ENCODE measurements at regions not wholly inside any gene's neighbourhood (a gene's known extent, or its start where the extent isn't known, plus 50 kb on each side); places are given as distances from the start of the nearest gene placed in this dataset.
"Not testable (repeated sequence)": the region's sequence is repeated elsewhere in the genome, so short reads cannot be mapped to it uniquely, and the experiment has no call there.

DNA sequence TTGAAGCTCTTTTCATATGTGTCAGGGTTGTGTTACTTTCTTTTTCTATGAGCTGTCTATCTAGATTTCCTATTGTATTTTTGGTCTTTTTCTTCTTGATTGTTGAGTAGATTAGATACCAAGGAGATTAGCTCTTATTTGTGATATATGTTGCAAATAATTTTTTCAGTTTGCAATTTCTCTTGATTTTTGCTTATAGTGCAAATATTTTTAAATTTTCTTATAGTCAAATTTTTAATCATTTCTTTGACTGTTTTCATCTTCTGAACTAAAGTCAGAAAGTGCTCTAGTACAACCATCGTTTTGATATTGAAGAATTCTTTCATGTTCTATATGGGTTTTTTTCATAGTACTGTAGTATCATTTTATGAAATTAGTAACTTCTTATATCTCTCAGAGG lies 193.7 kb downstream of the OSTF1 start:
- no peak for DNase-seq (ENCODE audit: low read depth in 2 of 2)

DNA sequence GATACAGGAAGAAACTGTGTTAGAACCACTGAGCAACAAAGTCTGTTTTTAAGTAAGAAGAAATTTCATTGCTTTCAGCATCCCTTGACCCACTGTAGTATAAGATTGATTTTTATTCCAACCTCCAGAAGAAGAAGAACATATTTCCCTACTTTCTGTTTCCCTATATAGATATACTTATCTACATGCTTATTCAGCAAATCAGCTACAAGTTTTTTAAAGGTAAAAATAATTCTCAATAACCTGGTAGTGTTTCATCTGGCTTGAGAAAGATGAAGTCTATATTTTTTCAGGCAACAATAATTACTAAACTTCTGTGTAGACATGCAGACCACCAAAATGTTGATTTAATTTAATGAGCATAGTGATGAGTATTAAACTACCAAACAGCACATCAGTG lies 201.0 kb downstream of the OSTF1 start:
- no peak for DNase-seq (ENCODE audit: low read depth in 2 of 2)

DNA sequence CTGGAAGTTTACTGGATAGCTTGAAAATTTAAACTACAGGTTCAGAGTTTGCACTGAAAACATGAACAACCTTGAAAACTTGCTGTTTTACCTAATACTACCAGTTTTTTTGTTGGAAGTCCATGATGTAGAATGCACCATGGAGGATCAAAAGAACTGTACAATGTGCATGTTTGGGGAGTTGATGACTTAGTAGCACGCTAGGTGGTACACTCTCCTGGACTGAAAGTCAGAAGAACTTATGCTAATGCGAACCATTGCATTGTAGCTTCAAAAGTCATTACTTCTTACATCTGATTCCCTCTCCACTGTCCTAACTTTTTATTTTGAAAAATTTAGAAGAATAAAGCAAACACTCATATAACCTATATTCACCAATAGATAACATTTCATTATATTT lies 211.0 kb downstream of the OSTF1 start:
- DNase-seq (ENCODE audit: low read depth in 2 of 2), result no peak

DNA sequence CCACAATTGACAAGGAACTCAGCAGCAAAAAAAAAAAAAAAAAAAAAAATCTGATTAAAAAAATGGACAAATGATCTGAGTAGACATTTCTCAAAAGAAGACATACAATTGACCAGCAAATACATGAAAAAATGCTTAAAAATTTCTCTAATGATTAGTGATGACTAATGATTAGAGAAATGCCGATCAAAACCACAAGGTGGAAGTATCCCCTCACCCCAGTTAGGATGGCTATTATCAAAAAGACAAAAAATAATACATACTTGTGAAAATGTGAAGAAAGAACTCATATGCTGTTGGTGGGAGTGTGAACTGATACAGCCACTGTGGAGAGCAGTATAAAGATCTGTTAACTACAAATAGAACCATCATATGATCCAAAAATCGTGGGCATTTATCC lies 245.3 kb downstream of the OSTF1 start:
- no peak for DNase-seq (ENCODE audit: low read depth in 2 of 2)

DNA sequence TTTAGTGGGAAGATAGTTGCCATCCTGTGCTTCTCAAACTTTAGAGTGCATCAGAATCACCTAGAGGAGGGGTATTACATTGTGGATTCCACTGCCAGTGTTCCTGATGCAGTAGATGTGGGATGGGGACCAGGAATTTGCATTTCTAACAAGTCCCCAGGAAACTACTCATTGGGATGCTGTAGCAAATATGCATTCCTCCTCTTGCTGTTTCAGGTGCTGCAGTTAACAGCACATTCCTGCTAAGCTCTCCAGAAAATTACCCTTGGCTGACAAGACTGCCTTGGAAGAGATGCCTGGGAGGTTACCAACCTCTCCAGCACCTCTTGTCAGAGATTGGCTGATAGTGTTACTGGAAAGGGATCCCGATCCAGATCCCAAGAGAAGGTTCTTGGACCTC lies 270.5 kb downstream of the OSTF1 start:
- DNase-seq (ENCODE audit: low read depth in 2 of 2), result no peak

DNA sequence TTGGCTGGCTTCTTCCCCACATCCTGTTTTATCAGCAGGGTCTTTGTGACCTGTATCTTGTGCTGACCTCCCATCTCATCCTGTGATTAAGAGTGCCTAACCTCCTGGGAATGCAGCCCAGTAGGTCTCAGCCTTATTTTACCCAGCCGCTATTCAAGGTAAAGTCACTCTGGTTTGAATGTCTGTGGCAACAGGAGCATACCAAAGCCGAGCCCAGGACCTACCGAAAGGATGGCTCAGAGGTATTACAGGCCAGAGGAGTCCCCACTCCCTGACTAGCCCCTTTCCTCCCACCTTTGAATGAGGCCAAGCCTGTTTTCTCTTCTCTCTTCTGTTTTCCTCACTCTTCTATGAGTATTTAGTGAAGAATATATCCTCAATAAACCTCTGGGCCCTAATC lies 271.3 kb downstream of the OSTF1 start:
- DNase-seq (ENCODE audit: low read depth in 2 of 2), result no peak

DNA sequence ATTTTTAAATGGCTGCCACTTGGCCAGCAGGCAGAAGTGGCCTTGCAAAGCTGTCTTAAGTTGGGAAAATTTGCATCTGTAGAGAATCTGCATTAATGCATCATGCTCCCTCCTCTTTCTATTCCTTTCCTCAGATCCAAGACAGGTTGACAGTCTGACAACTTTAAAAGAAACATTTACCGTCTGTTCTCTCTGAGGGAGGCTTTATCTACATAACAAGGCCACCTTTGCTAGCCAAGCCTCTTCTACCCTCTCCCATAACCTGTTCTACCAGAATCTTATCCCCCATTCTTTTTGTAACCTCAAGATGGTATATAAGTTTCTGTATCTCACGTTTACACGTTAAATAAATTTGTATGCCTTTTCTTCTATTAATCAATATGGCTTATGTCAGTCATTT lies 271.9 kb downstream of the OSTF1 start:
- DNase-seq (ENCODE audit: low read depth in 2 of 2), result no peak

DNA sequence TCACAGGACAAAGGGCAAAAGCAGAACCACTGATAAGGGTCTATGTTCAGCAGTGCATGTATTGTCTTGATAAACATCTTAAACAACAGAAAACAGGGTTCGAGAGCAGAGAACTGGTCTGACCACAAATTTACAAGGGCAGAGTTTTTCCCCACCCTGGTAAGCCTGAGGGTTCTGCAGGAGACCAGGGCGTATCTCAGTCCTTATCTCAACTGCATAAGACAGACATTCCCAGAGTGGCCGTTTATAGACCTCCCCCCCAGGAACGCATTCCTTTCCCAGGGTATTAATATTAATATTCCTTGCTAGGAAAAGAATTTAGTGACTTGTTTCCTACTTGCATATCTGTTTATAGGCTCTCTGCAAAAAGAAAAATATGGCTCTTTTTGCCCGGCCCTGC lies 274.1 kb downstream of the OSTF1 start:
- DNase-seq (ENCODE audit: low read depth in 2 of 2), result not testable (repeated sequence)

DNA sequence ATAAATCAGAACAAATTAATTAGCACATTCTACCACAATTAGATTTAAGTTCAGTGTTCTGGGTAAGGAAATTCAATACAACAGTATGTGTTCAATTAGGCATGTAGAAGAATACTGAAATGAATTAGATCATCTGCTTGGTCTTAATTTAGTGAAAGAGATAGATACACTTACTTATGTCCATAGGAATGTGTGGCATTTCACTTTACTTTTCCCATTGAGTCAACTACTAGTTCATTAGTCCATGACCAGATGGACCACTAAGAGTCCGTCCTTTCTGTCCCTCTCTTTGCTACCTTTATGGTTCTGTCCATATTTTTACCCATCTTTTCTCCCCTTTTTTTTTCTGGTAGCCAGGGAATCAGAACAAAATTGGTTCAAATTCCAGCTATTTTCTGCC lies 276.9 kb downstream of the OSTF1 start:
- no peak for DNase-seq (ENCODE audit: low read depth in 2 of 2)

DNA sequence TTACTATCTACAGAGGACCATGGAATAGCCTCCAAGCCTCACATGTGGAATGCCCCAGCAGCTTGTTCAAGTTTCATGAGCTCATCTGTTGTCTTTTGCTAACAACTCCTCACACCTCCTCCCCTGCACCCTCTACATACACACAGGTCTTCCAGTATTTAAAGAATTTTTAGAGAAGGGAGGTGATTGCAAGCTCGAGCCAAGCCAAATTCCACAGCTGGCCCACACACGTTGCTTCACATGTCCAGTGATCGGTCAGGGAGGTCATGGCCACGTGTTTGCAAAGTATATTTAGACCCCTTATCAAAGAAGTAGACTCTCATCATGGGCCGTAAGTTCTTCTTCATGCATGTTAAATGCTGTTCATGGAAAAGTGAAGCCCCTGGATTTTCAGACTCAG lies 281.7 kb downstream of the OSTF1 start:
- DNase-seq (ENCODE audit: low read depth in 2 of 2), result no peak

DNA sequence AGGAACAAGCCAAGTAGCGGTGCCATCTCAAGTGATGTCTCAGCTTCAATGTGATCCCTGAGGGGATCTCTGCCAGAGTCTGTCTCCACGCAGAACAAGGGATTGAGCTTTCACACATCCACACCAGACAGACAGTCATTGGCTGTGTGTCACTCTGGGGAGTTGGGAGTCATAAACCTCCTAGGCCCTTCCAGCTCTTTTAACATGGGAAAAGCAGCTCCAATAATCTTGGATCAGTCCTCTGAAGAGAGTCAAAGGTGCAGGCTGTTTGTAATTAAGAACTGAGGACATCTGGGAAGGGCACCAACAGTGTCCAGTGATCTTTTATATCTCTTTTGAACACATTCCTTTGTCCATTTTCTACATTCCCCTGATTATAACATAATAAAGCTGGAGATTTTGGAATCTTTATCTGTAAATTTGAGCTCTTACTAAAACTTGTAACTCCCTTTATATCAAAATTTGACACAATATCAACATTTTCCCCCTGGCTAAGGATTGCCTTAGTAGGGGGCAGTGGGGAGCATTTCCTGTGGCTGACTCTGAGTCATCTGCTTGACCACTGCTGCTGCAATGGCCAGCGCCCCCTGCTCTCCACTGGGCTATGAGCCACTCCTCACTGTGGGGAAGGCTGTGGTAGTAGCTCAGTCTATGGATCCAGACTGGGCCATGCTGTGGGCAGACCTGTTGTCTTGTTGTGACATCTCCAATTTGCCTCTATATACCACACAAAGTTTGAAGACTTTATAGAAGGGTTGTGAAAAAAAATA lies 284.4 kb downstream of the OSTF1 start:
- DNase-seq (ENCODE audit: low read depth in 2 of 2), result no peak

DNA sequence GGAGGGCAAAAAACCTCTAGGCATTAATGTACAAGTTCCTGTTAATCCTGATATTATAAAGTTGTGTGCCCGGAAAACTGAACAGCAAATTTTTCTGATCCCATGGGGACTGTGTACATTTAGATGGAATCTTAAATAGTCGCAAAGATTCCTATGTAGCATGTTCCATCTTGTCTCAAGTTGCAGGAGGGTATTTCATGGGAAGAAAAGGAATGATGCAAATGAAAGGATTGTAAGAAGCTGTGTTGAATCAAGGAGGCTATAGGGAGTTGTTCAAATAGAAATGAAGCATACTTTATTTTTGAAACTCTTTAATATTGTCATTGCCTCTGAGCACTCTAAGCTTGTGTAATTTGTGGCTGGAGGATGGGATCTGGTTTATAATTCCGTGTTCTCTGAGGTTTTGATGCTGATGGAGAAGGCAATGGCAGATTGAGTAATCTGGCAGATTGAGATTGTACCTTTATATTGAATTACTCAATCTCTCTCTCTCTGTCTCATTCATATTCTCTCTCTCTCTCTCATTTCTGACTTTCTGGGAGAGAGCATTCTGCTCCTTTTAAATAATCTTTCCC lies 288.5 kb downstream of the OSTF1 start:
- no peak for DNase-seq (ENCODE audit: low read depth in 2 of 2)

DNA sequence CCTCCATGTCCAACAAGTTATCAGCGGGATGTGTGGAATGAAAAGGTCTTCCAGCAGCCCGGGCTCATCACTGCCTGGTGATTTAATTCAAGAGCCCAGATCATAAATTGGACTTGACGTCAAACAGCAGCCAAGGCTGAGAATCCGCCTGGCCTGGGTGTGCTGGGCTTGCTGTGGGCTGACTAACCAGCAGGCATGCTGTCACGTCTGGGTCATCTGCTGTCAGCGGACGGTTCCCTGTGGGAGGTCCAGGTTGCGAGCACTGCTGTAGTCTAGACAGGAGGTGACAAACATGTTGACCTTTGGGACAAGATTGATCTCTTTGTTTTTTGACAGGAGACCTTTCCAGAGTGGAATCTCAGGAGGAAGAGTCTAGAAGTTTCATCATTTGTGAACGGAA lies 289.7 kb downstream of the OSTF1 start:
- DNase-seq (ENCODE audit: low read depth in 2 of 2), result no peak

DNA sequence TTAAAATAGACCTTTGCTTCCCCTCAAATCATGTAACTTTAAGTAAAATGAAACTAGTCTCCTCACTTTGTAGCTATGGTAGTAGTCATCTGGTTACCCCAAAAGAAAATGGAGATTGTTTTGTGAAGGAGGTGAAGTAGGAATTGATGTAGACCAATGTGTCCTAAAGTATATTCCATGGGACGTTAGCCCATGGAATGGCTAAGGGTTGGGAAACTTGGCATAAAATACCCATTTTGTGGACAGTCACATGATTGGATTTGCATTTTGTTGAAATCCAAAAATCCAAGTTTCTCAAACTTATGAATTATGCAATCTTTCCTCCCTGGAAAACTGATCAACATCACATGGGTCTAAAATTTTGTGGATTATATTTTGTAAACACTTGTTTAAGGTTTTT lies 290.6 kb downstream of the OSTF1 start:
- DNase-seq (ENCODE audit: low read depth in 2 of 2), result no peak

DNA sequence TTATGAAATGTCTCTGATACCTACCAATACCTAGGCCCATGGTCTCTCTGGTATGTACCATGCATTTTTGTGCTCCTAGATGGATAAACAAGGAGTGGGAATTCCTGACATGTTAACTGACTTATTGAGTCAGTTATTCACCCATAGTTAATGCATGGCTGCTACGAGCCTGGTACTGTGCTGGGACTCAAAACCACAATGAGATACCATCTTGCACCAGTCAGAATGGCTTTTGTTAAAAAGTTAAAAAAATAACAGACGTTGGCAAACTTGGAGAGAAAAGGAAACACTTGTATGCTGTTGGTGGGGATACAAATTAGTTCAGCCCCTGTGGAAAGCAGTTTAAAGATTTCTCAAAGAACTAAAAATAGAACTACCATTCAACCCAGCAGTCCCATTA lies 293.8 kb downstream of the OSTF1 start:
- DNase-seq (ENCODE audit: low read depth in 2 of 2), result no peak

DNA sequence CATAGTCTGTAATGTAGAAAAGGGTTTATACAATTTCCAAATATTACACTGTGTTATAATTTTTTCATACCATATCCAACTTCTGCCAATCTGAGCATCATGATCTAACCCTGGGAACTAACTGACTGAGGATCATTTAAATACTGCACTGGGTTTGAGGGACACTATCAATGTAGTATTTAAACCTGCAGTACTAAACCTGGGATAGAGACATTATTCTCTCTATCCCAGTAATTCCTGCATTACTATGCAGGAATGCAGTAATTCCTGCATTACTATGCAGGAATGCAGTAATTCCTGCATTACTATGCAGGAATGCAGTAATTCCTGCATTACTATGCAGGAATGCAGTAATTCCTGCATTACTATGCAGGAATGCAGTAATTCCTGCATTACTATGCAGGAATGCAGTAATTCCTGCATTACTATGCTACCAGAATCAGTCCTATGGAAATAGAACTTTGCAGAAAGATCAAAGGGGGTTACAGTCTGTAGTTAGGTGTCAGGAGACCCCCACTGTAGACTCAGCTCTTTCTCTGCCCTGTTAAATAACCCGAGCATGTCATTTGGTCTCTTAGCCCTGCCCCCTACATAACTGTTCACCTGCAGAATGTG lies 295.2 kb downstream of the OSTF1 start:
- DNase-seq (ENCODE audit: low read depth in 2 of 2), result not testable (repeated sequence)

DNA sequence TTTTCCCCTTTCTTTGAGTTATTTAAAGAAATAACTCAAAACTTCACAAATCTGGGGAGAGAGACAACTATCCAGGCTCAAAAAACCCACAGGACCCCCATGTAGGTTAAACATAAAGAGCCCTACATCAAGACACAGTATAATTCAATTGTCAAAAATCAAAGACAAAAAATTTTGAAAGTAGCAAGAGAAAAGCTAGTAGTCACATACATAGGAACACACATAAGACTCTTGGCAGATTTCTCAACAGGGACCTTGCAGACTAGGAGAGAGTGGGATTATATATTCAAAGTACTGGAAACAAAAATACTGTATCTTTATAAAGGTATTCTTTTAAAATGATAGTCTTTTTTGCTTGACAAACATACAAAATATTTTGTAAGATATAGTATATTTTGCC lies 296.9 kb downstream of the OSTF1 start:
- DNase-seq (ENCODE audit: low read depth in 2 of 2), result no peak

DNA sequence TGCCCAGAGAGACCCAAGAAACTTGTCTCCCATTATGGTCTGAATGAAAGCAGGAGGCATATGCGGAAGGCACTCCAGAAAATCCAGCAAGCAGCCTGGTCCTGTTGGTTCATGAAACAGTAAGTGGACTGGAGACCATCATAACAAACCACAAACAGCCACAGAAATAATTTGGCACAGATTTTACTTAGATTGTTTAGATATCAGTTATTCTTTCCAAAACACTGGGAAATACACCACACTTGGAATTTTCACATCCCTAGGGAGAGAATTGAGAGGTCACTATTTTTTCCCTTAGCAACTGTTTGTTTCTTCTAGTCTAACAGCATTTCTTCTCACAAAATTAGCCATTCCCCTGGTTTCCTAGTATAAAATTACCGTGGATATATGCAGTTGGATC lies 300.8 kb downstream of the OSTF1 start:
- no peak for DNase-seq (ENCODE audit: low read depth in 2 of 2)

DNA sequence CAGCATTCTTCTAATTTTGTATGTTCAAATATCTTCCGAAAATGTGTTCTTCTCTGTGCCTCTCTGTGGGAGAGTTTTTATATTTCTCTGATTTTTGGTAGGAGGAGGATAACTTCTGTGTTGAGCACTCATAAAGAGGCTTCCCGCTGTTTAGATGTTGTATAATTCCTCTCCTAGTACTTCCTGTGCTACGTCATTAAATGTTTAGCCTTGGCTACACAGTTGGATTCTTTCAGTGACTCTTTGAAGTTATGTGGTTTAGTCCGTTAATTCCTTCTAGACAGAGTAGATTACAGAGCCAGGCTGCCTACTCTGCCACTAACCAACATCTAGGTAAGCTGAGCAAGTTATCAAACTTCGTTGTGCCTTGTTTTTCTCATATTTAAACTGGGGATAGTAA lies 302.6 kb downstream of the OSTF1 start:
- DNase-seq (ENCODE audit: low read depth in 2 of 2), result no peak

DNA sequence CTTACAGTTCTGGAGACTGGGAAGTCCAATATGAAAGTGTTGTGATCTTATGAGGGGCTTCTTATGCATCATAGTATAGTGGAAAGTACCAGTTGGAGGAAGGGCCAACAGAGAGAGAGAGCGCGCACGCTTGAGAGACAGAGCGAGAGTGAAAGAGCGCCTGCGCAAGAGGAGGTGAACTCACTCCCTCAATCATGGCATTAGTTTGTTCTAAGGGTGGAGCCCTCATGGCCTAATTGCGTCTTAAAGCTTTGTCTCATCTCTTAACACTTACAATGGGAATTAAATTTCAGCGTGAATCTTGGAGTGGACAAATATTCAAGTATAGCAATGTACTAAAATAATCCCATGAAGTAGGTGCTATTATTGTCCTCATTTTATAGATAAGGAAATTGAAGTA lies 303.2 kb downstream of the OSTF1 start:
- DNase-seq (ENCODE audit: low read depth in 2 of 2), result no peak

DNA sequence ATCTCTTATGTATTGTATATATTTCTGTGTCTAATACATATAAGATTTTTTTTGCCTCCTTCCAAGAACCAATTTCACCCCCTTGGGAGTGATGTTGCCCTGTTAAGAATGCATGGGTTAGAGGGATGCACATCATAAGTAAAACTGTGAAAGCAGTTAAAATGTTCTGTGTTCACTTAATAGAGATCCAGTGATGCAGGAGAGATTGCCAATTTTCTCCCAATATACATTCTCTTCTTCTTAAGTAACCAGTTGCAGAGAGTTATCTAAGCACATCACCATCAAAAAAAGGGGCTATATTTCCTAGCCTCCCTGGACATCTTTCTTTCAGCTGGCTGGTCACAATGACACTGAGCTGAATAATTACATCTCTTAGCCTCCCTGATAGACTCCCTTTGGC lies 307.0 kb downstream of the OSTF1 start:
- DNase-seq (ENCODE audit: low read depth in 2 of 2), result no peak

DNA sequence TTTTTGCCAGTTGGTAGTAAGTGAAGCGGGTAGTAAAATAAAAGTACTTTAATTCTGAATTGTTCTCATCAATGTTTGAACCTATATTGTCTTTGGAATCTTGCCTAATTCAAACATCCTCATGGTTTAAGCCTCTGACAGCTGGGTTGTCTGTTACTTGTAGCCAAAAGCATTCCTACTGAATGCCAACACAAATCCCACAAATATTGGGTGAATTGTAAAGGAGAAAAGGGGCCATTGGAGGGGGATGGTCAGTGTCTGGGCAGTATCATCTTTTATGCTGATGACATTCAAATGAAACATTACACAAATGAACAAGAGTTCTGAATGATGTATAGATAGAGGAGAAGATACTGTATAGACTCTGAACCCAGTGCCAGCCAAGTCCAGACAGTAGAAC lies 309.5 kb downstream of the OSTF1 start:
- no peak for DNase-seq (ENCODE audit: low read depth in 2 of 2)

DNA sequence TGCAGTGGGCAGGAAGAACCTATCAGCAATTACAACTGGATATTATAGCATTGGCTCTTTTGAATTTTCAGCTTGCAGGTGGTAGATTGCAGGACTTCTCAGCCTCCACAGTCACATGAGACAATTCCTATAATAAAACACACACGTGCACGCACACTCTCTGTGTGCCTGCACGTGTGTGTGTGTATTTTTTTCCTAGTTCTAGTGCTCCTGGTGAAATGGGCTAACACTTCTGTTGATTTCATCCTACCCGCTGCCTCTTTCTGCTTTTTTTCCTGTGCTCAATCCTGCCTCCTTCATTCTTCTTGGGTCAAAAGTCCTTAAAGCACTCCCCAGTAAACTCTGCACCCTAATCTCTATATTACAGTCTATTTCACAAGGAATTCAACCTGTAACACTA lies 320.1 kb downstream of the OSTF1 start:
- DNase-seq (ENCODE audit: low read depth in 2 of 2), result no peak

DNA sequence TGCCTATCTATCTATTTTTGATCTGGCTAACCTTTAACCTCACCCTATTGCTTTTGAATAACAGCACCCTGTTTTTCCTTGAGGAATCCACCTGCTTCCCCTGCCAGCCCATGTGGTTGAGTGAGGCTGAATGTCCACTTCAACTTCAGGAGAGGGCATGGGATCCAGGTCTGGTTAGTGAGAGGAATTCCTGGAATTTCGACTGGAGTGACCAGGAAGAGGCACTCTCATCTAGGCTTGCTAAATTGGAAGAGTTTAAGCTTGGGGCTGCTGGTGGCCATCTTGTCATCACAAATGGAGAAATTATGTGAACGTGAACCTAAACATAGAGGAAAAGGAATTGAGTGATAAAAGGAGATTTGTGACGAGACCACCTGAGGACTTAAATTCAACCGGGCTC lies 322.1 kb downstream of the OSTF1 start:
- no peak for DNase-seq (ENCODE audit: low read depth in 2 of 2)

Data from stimulated activated CD4-positive, alpha-beta T cell treated with anti-CD3 and anti-CD28 coated beads, Interleukin-1b, Interleukin-23, amount 100 ng/mL, for 4 hours (primary cell).